ENCODE measurements at regions not wholly inside any gene's neighbourhood (a gene's known extent, or its start where the extent isn't known, plus 50 kb on each side); places are given as distances from the start of the nearest gene placed in this dataset.
"Not testable (repeated sequence)": the region's sequence is repeated elsewhere in the genome, so short reads cannot be mapped to it uniquely, and the experiment has no call there.

DNA sequence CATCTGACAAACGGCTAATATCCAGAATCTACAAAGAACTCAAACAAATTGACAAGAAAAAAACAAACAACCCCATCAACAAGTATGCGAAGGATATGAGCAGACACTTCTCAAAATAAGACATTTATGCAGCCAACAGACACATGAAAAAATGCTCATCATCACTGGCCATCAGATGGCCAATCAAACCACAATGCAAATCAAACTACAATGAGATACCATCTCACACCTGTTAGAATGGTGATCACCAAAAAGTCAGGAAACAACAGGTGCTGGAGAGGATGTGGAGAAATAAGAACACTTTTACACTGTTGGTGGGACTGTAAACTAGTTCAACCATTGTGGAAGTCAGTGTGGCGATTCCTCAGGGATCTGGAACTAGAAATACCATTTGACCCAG is 1282.2 kb upstream of the ADGRL4 start:
- not testable (repeated sequence) for TF ChIP-seq EZH2 (IDR thresholded peaks at IDR 0.05; ENCODE audit: insufficient read depth, poor library complexity, severe bottlenecking); EZH2phosphoT487 (IDR thresholded peaks at IDR 0.05; ENCODE audit: insufficient read depth, low read depth)

All from GM23248 (cell line).